DND-41 (cell line): ENCODE measurements at regions not wholly inside any gene's neighbourhood (a gene's known extent, or its start where the extent isn't known, plus 50 kb on each side); places are given as distances from the start of the nearest gene placed in this dataset.

Experiments used
- CTCF ChIP-seq: IDR thresholded peaks from 2 replicates; pipeline ENCODE4 v1.5.1; 2012; ENCODE audit warnings: borderline replicate concordance, low read length, moderate library complexity, mild to moderate bottlenecking; ENCODE audit not compliant: poor library complexity, severe bottlenecking; ENCODE audit errors: extremely low read depth
- EZH2 ChIP-seq: IDR thresholded peaks from 3 replicates; pipeline ENCODE4 v1.6.1; 2012; ENCODE audit warnings: borderline replicate concordance, low read depth, mild to moderate bottlenecking, moderate library complexity, low read length, inconsistent platforms; ENCODE audit not compliant: severe bottlenecking

GRCh38 chr12:89139390-89139789 lies 212.9 kb downstream of the DUSP6 start:
- TF ChIP-seq CTCF, result no peak
- no peak for TF ChIP-seq EZH2
